Immature natural killer cell (primary cell): ENCODE measurements at regions not wholly inside any gene's neighbourhood (a gene's known extent, or its start where the extent isn't known, plus 50 kb on each side); places are given as distances from the start of the nearest gene placed in this dataset.

ENCODE experiments used
- DNase-seq, 3 donors: peaks; one replicate each; pipeline ENCODE4 v3.0.0; 2022; ENCODE audit warnings: mixed read lengths in 1 of 3
- H3K27ac Mint-ChIP-seq, 6 donors: one replicate each; pipeline ENCODE4 v1.8.0; 2020; ENCODE audit warnings: mixed read lengths in 6 of 6, mild to moderate bottlenecking in 5 of 6, inconsistent platforms in 4 of 6, moderate library complexity in 3 of 6
- H3K27me3 Mint-ChIP-seq, 3 donors: one replicate each; pipeline ENCODE4 v1.8.0; 2020 to 2021; ENCODE audit warnings: low read depth in 3 of 3, mild to moderate bottlenecking in 3 of 3, mixed read lengths in 3 of 3, moderate library complexity in 3 of 3, inconsistent platforms in 1 of 3
- H3K36me3 Mint-ChIP-seq, 3 donors: one replicate each; pipeline ENCODE4 v1.8.0; 2020; ENCODE audit warnings: mixed read lengths in 3 of 3, inconsistent platforms in 2 of 3, mild to moderate bottlenecking in 2 of 3
- H3K4me1 Mint-ChIP-seq, 2 donors: one replicate each; pipeline ENCODE4 v1.8.0; 2020; ENCODE audit warnings: inconsistent platforms in 2 of 2, mild to moderate bottlenecking in 2 of 2, mixed read lengths in 2 of 2, moderate library complexity in 1 of 2
- H3K4me3 Mint-ChIP-seq, 5 donors: one replicate each; pipeline ENCODE4 v1.8.0; 2020; ENCODE audit warnings: mild to moderate bottlenecking in 5 of 5, mixed read lengths in 5 of 5, inconsistent platforms in 3 of 5, moderate library complexity in 3 of 5
- H3K9me3 Mint-ChIP-seq, 6 donors: one replicate each; pipeline ENCODE4 v1.8.0; 2020; ENCODE audit warnings: mild to moderate bottlenecking in 6 of 6, mixed read lengths in 6 of 6, inconsistent platforms in 4 of 6, moderate library complexity in 3 of 6

DNA sequence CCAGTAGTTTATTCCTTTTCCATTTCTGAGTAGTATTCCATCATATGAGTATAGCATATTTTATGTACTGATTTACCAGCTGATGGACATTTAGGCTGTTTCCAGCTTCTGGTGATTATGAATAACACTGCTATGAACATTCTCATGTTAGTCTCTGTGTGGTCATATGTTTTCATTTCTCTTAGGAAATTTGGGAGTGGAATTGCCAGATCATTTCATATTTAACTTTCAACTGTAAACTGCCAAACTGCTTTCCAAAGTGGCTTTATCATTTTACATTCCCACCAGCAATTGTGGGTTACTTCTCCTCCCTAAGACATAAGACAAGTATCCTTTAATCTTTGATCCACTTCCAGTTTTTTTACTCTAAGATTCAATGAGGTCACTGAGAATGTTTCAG lies 85.7 kb upstream of the RALGPS2 start:
- peaks cover 0 to 2% (median 2%) of the 10 kb centered on the region in 3 donors for H3K27me3 Mint-ChIP-seq
- H3K27ac Mint-ChIP-seq = no peak overlapping the region
- H3K4me1 Mint-ChIP-seq = no peaks in the 10 kb centered on the region
- H3K4me3 Mint-ChIP-seq = no peak overlapping the region
- no peaks in the 10 kb centered on the region for H3K36me3 Mint-ChIP-seq
- H3K9me3 Mint-ChIP-seq = no peaks in the 10 kb centered on the region
- no peak for DNase-seq

- H3K27ac Mint-ChIP-seq = no peak overlapping the region
- no peak overlapping the region for H3K4me3 Mint-ChIP-seq
- no peaks in the 10 kb centered on the region for H3K4me1 Mint-ChIP-seq
- no peak for DNase-seq
- no peaks in the 10 kb centered on the region for H3K27me3 Mint-ChIP-seq
- no peaks in the 10 kb centered on the region for H3K36me3 Mint-ChIP-seq
- H3K9me3 Mint-ChIP-seq = no peaks in the 10 kb centered on the region
These were observed 82.8 kb upstream of the RALGPS2 start for GRCh38 chr1:178642282-178642681.

DNA sequence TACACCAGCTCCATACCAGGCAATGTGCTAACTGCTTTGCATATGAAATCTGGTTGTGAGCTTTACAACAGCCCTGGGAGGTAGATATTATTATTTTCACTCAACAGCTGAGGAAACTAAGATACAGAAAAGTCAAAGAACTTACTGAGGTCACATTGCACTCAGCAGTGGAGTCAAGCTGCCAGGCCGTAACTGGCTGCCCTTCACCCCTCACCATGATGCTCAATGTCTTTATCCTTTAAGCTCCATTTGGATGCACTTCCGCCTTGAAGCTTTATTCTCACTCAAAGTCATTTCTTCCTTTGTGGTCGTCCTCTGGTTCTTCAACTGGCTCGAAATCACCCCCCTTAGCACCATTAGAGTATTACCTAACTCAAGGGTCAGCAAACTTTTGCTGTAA lies 81.7 kb upstream of the RALGPS2 start:
- Mint-ChIP-seq H3K4me1 (no peaks in the 10 kb centered on the region), H3K9me3 (no peaks in the 10 kb centered on the region), H3K27ac (no peak overlapping the region), H3K4me3 (no peak overlapping the region), H3K36me3 (no peaks in the 10 kb centered on the region), H3K27me3 (no peaks in the 10 kb centered on the region)
- no peak for DNase-seq

GRCh38 chr1:178643831-178644230 lies 81.2 kb upstream of the RALGPS2 start:
- H3K27ac Mint-ChIP-seq = no peak overlapping the region
- no peak for DNase-seq
- no peak overlapping the region for H3K4me3 Mint-ChIP-seq
- H3K4me1 Mint-ChIP-seq = no peaks in the 10 kb centered on the region
- H3K9me3 Mint-ChIP-seq = no peaks in the 10 kb centered on the region
- H3K36me3 Mint-ChIP-seq = no peaks in the 10 kb centered on the region
- no peaks in the 10 kb centered on the region for H3K27me3 Mint-ChIP-seq

DNA sequence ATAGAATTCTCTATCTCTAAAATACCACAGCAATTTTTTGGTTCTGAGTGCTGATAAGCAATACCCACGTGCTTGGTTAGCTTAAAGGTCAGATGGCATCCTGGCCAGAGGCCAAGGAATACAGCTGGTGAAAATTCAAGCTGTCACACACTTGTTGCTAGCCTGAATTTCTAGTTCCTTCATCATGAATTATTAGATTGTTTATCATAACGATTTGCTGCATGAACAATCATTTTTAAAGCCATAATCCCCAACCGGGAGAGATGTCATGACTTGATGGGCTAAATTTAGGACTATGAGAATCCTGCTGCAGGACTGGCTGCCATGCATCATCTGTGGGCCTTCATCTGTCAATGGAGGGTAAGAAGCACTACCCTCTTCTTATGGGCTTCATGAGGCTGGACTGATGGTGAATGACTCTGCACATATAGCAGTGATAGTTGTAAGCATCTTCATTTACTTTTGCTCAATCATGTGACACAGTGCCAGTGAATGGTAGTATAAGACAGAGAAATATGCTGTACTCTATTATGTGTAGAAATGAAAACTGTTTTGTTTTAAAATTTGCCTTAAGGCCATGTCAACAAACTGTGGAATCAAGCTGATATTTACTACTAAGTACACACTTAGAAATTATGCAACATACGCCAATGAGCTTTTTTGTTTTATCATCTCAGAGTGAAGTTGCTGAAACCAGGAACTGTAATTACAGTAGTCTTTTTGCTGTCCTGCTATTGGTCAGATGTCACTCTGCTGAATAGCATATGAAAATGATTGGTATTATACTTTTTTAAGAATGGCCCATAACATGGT lies 80.5 kb upstream of the RALGPS2 start:
- DNase-seq = no peak
- no peak overlapping the region for H3K4me3 Mint-ChIP-seq
- no peaks in the 10 kb centered on the region for H3K9me3 Mint-ChIP-seq
- H3K27me3 Mint-ChIP-seq = peaks cover 0 to 1% (median 0%) of the 10 kb centered on the region in 3 donors
- no peaks in the 10 kb centered on the region for H3K4me1 Mint-ChIP-seq
- no peak overlapping the region for H3K27ac Mint-ChIP-seq
- H3K36me3 Mint-ChIP-seq = no peaks in the 10 kb centered on the region

DNA sequence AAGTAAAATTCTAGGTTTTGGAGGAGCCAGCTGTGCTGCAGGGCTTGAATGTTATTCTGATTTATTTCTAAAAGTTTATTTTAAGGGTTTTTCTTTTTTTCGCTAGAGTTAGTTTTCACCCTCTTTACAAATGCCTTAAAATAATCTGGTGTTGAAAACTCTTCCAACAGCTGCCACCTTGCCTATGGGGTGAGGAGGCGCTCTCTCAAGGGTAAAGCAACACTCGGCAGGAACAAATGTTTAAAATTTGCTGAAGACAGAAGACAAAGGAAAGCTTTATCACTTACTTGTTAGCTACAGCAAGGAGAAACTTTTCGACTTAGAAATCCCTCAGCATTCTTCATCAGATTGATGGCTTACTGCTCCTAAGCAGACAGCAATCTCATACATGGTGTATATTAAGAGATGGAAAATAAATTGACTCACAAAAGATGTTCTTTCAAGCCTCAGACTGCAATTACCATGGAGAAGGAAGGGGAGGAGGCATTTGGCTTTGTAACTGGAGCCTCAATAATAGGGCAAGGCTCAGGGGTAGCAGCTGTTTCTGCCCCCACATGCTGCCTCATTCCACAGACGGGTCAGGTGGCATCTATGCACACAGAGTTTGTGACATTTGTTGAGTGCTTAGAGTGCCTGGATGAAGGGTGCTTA lies 79.8 kb upstream of the RALGPS2 start:
- no peaks in the 10 kb centered on the region for H3K9me3 Mint-ChIP-seq
- no peaks in the 10 kb centered on the region for H3K4me1 Mint-ChIP-seq
- H3K27me3 Mint-ChIP-seq = peaks cover 0 to 4% (median 0%) of the 10 kb centered on the region in 3 donors

DNA sequence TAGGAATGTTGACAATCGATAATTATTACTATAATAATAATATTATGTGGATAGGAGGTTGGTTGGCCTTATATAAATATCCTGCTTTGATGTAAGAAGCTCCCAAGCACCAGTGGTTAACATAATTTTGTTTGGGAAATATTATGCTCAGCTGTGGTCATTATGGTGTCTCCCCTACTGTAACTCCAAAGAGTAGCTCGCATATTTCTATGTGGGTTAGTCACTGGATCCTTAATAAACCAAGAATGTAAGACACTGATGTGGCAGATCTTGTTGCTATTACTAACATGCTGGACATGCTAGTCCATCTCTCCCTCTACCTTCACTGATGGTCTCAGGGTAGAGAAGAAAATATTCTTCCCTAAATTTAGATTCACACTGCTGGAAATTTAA lies 79.2 kb upstream of the RALGPS2 start:
- no peaks in the 10 kb centered on the region for H3K36me3 Mint-ChIP-seq
- peaks cover 0 to 4% (median 3%) of the 10 kb centered on the region in 3 donors for H3K27me3 Mint-ChIP-seq
- DNase-seq = no peak
- no peak overlapping the region for H3K4me3 Mint-ChIP-seq
- peaks cover 0 to 2% (median 0%) of the 10 kb centered on the region in 6 donors for H3K9me3 Mint-ChIP-seq
- H3K4me1 Mint-ChIP-seq = no peaks in the 10 kb centered on the region
- H3K27ac Mint-ChIP-seq = no peak overlapping the region

More for the DNA sequence above, 79.8 kb upstream of the RALGPS2 start:
- H3K27ac Mint-ChIP-seq = no peak overlapping the region
- H3K36me3 Mint-ChIP-seq = no peaks in the 10 kb centered on the region
- H3K4me3 Mint-ChIP-seq = no peak overlapping the region
- no peak for DNase-seq

GRCh38 chr1:178646821-178647220 lies 78.2 kb upstream of the RALGPS2 start:
- Mint-ChIP-seq H3K27ac (no peak overlapping the region), H3K4me1 (no peaks in the 10 kb centered on the region), H3K4me3 (no peak overlapping the region), H3K27me3 (peaks cover 0 to 7% (median 3%) of the 10 kb centered on the region in 3 donors), H3K9me3 (peaks cover 0 to 2% (median 0%) of the 10 kb centered on the region in 6 donors), H3K36me3 (no peaks in the 10 kb centered on the region)
- no peak for DNase-seq

GRCh38 chr1:178648151-178648550 lies 76.9 kb upstream of the RALGPS2 start:
- Mint-ChIP-seq H3K4me3 (no peak overlapping the region), H3K27ac (no peak overlapping the region), H3K36me3 (no peaks in the 10 kb centered on the region), H3K4me1 (no peaks in the 10 kb centered on the region), H3K27me3 (peaks cover 0 to 7% (median 3%) of the 10 kb centered on the region in 3 donors), H3K9me3 (peaks cover 0 to 2% (median 0%) of the 10 kb centered on the region in 6 donors)
- no peak for DNase-seq

DNA sequence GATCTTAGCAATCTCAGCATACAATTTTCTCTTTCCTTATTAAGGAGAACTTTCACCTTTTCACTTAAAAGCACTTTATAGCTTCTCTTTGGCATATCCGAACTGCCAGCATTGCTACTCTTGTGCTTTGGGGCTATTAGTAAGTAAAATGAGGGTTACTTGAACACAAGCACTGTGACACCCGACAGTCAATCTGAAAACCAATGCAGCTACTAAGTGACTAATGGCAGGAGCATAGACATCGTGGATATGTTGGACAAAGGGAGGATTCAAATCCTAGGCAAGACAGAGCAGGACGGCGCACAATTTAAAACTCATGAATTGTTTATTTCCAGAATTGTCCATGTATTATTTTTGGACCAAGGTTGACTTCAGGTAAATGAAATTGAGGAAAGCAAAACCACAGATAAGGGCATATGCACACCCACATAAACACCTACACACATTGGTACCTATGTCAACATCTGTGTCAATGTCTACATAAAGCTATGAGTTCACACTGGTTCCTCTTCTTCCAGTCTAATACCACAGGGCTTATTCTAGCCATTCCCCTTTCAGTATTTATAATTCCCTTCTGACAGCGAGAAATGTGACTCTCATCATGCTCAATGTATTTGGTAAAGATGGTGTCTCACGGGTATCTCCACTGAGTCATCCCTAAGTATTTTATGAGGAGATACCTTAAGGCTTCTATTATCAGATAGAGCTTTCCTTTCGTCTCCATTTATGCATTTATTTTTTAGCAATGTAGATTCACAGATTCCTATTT lies 75.3 kb upstream of the RALGPS2 start:
- Mint-ChIP-seq H3K36me3 (no peaks in the 10 kb centered on the region), H3K4me3 (no peak overlapping the region), H3K4me1 (no peaks in the 10 kb centered on the region), H3K27me3 (peaks cover 0 to 7% (median 3%) of the 10 kb centered on the region in 3 donors), H3K27ac (no peak overlapping the region), H3K9me3 (peaks cover 0 to 2% (median 0%) of the 10 kb centered on the region in 6 donors)
- no peak for DNase-seq

GRCh38 chr1:178650934-178651511 lies 74.0 kb upstream of the RALGPS2 start:
- Mint-ChIP-seq H3K4me1 (no peaks in the 10 kb centered on the region), H3K36me3 (no peaks in the 10 kb centered on the region), H3K27ac (no peak overlapping the region), H3K9me3 (peaks cover 0 to 2% (median 0%) of the 10 kb centered on the region in 6 donors), H3K4me3 (no peak overlapping the region), H3K27me3 (peaks cover 0 to 7% (median 3%) of the 10 kb centered on the region in 3 donors)
- no peak for DNase-seq

DNA sequence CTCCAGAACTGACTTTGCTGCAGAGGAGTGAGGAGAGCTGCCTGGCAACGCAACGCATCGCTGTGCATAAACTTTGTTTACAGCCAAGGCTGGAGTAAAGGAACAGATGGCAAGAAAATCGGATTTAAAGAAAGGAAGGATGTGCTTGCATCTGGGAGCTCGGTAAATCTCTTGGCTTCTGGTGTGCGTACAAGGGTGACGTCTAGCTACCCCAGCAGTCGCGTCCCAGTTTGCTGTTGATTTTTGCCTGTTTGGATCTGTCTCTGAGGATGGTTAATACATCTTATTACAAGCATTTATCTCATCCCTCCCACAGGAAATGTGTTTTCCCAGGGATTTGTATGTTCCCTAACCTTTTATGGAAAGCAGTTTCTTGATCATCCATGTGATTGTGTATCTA lies 73.3 kb upstream of the RALGPS2 start:
- H3K36me3 Mint-ChIP-seq = no peaks in the 10 kb centered on the region
- H3K4me3 Mint-ChIP-seq = no peak overlapping the region
- peaks cover 0 to 7% (median 3%) of the 10 kb centered on the region in 3 donors for H3K27me3 Mint-ChIP-seq
- H3K9me3 Mint-ChIP-seq = peaks cover 0 to 2% (median 0%) of the 10 kb centered on the region in 6 donors
- no peaks in the 10 kb centered on the region for H3K4me1 Mint-ChIP-seq
- DNase-seq = no peak
- H3K27ac Mint-ChIP-seq = no peak overlapping the region

GRCh38 chr1:178652506-178653490 lies 72.2 kb upstream of the RALGPS2 start:
- H3K9me3 Mint-ChIP-seq = peaks cover 0 to 2% (median 0%) of the 10 kb centered on the region in 6 donors
- H3K4me1 Mint-ChIP-seq = no peaks in the 10 kb centered on the region
- H3K27me3 Mint-ChIP-seq = peaks cover 0 to 7% (median 3%) of the 10 kb centered on the region in 3 donors
- no peak overlapping the region for H3K4me3 Mint-ChIP-seq
- H3K36me3 Mint-ChIP-seq = no peaks in the 10 kb centered on the region
- DNase-seq = no peak
- H3K27ac Mint-ChIP-seq = no peak overlapping the region
